NB4 (cell line): ENCODE measurements at regions not wholly inside any gene's neighbourhood (a gene's known extent, or its start where the extent isn't known, plus 50 kb on each side); places are given as distances from the start of the nearest gene placed in this dataset.
"Not testable (repeated sequence)": the region's sequence is repeated elsewhere in the genome, so short reads cannot be mapped to it uniquely, and the experiment has no call there.

Experiments used
- DNase-seq: peaks from one replicate; pipeline ENCODE4 v3.0.0; 2010; ENCODE audit warnings: low read depth
- H3K4me3 ChIP-seq: one replicate; pipeline ENCODE4 v1.5.1; 2011; ENCODE audit warnings: mild to moderate bottlenecking, low read depth, low read length, moderate library complexity
- CTCF ChIP-seq: IDR thresholded peaks from one replicate; pipeline ENCODE4 v1.5.1; 2012; ENCODE audit warnings: low read depth, low read length
- MAX ChIP-seq: IDR thresholded peaks from 2 replicates; pipeline ENCODE4 v1.6.1; 2011; ENCODE audit warnings: low read depth, low read length
- MYC ChIP-seq: IDR thresholded peaks from 2 replicates; pipeline ENCODE4 v1.6.1; 2011; ENCODE audit warnings: low read depth, low read length
- POLR2A ChIP-seq: IDR thresholded peaks from 2 replicates; pipeline ENCODE4 v1.6.1; 2011; ENCODE audit warnings: mild to moderate bottlenecking; ENCODE audit not compliant: insufficient read length; ENCODE audit errors: extremely low read depth

GRCh38 chr5:104564530-104564929 is 1001.9 kb upstream of the NUDT12 start:
- no peak for DNase-seq
- H3K4me3 ChIP-seq = no peak overlapping the region
- TF ChIP-seq MYC = no peak
- TF ChIP-seq MAX = no peak
- no peak for TF ChIP-seq CTCF
- no peak for TF ChIP-seq POLR2A

- no peak overlapping the region for H3K4me3 ChIP-seq
- no peak for DNase-seq
- TF ChIP-seq MYC (no peak), CTCF (no peak), MAX (no peak), POLR2A (no peak)
Measured at GRCh38 chr5:104556957-104557356, 994.4 kb upstream of the NUDT12 start.

- DNase-seq = no peak
- no peak overlapping the region for H3K4me3 ChIP-seq
- no peak for TF ChIP-seq MYC
- no peak for TF ChIP-seq POLR2A
- TF ChIP-seq CTCF = no peak
- TF ChIP-seq MAX = no peak
Measured at GRCh38 chr5:104551628-104552027, 989.0 kb upstream of the NUDT12 start.

GRCh38 chr5:104546871-104547270 is 984.3 kb upstream of the NUDT12 start:
- H3K4me3 ChIP-seq, DNase-seq: not testable (repeated sequence)

GRCh38 chr5:104541141-104541785 is 978.7 kb upstream of the NUDT12 start:
- no peak for DNase-seq
- no peak for TF ChIP-seq MYC
- no peak for TF ChIP-seq MAX
- no peak for TF ChIP-seq POLR2A
- TF ChIP-seq CTCF = no peak
- H3K4me3 ChIP-seq = no peak overlapping the region

- H3K4me3 ChIP-seq = no peak overlapping the region
- DNase-seq = no peak
Measured at GRCh38 chr5:104540448-104540847, 977.9 kb upstream of the NUDT12 start.

More at GRCh38 chr5:104540448-104540847, 977.9 kb upstream of the NUDT12 start:
- no peak for TF ChIP-seq MYC
- no peak for TF ChIP-seq MAX
- TF ChIP-seq POLR2A = no peak
- TF ChIP-seq CTCF = no peak
